ENCODE measurements at regions not wholly inside any gene's neighbourhood (a gene's known extent, or its start where the extent isn't known, plus 50 kb on each side); places are given as distances from the start of the nearest gene placed in this dataset.
A peak's percentile ranks its signal among the peaks of the same experiment; 100 is the strongest.

DNA sequence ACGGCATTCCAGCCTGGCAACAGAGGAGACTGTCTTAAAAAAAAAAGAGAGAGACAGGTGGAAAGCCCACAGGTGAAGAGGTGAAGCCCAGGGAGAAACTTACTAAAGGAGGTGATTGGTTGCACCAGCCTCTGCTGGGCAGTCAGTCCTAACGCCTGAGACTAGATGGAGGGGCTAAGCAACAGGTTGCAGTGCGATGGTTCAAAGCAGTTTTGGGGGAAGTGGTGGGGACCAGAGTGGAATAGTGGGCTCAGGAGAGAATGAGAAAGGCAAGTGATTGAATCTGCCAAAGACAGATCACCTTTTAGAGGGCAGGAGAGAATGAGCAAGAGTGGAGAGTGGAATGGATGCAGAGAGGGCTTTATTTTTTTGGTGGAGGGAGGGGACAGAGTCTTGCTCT lies 100.0 kb upstream of the KCTD7 start:
- no peak for ATAC-seq (ENCODE audit: low FRiP score in 2 of 2)
- no peak for DNase-seq
- Histone ChIP-seq H3K4me1 (no peaks in the 10 kb centered on the region), H3K9me3 (no peaks in the 10 kb centered on the region), H3K4me3 (no peak overlapping the region), H3K27me3 (no peaks in the 10 kb centered on the region), H3K27ac (no peak overlapping the region), H3K36me3 (peaks cover 0 to 17% (median 7%) of the 10 kb centered on the region in 4 donors)
- 90 to 100% methylated on average over 3 of the region's 3 CpGs for WGBS, 2 donors
- TF ChIP-seq, protein P1, sequence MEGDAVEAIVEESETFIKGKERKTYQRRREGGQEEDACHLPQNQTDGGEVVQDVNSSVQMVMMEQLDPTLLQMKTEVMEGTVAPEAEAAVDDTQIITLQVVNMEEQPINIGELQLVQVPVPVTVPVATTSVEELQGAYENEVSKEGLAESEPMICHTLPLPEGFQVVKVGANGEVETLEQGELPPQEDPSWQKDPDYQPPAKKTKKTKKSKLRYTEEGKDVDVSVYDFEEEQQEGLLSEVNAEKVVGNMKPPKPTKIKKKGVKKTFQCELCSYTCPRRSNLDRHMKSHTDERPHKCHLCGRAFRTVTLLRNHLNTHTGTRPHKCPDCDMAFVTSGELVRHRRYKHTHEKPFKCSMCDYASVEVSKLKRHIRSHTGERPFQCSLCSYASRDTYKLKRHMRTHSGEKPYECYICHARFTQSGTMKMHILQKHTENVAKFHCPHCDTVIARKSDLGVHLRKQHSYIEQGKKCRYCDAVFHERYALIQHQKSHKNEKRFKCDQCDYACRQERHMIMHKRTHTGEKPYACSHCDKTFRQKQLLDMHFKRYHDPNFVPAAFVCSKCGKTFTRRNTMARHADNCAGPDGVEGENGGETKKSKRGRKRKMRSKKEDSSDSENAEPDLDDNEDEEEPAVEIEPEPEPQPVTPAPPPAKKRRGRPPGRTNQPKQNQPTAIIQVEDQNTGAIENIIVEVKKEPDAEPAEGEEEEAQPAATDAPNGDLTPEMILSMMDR (IDR thresholded peaks at IDR 0.05): no peak
- TF ChIP-seq POLR2AphosphoS5 (IDR thresholded peaks at IDR 0.05) (no peak), EP300 (IDR thresholded peaks at IDR 0.05) (no peak), POLR2A (IDR thresholded peaks at IDR 0.05) (no peak)

DNA sequence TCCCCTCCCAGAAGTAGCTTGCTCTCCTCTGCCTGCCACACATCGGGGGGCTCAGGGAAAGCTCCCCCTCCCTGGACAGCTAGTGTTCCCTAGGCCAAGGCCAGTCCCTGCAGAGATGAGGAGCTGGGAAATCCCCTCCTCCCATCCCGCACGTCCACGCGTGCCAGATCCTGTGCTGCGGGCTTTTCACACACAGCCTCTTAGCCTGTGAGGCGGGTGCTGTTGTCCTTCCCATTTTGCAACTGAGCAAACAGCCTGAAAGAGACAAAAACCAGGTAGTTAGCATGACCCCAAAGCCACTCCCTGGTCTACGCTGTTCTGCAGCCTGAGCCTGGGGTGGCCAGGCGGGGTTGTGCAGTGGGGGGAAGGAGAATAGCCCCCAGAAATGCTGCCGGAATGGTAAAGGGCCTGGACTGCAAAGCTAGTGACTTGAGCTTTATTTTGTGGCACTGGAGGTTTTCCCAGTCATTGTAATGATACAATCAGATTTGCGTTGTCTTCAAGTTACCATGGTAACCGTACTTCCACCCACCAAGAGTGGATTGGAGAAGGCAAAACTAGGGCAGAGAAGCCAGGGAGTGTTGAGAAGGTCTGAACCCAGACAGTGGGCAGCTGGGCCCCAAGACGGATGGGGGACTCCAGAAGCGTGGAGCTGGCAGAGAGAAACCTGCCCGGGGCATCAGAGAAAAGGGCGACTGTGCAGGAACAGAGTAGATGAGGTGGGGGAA lies 98.6 kb upstream of the KCTD7 start:
- DNase-seq (no peak), ATAC-seq (ENCODE audit: low FRiP score in 2 of 2) (peak in 1 of 2 donors; percentile 20)
- Histone ChIP-seq H3K4me1 (no peaks in the 10 kb centered on the region), H3K36me3 (peaks cover 0 to 17% (median 7%) of the 10 kb centered on the region in 4 donors), H3K27ac (no peak overlapping the region), H3K9me3 (no peaks in the 10 kb centered on the region), H3K27me3 (no peaks in the 10 kb centered on the region), H3K4me3 (no peak overlapping the region)
- WGBS, 2 donors: 88 to 90% methylated on average over 16 of the region's 16 CpGs
- no peak for TF ChIP-seq EP300 (IDR thresholded peaks at IDR 0.05)
- no peak for TF ChIP-seq POLR2A (IDR thresholded peaks at IDR 0.05)
- TF ChIP-seq, protein P1 (IDR thresholded peaks at IDR 0.05): no peak
- TF ChIP-seq POLR2AphosphoS5 (IDR thresholded peaks at IDR 0.05): no peak

DNA sequence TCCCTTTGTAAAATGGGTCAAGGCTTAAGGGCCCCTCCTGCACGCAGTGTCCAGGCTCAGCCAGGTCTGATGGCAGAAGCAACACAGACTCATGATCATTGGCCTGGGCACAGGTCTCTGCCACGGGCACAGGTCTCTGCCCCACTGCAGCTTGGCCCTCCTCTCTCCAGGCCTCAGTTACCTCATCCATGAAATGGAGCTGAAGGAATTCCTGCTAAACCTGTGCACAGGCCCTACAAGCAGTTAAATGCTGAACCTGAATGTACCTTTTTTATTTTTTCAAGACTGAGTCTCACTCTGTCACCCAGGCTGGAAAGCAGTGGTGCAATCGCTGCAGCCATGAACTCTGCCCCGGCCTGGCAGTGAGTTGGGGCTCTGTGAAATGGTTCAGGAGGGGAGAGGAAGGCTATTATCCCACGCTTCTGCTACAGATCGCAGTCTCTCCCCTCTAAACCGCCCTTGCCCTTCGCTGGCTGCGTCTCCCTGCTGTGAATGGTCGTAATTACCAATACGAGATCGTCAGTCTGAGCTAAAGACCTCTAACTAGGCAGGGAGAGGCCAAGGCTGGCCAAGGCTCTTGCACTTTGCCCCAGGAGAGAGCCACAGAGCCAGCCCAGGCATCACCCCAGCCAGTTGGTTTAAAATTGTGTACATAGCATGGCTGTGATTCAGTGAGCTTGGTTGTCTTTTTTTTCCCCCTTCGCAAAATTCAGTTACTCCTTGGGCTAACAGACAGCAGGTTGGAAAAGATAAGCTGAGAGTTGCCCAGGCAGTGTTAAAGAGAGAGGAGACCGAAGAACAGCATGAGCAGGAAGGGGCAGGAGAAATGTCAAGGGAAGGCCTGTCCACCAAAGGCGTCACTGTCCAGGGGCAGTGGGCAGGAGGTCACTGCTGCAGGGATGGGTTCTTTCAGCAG lies 93.0 kb upstream of the KCTD7 start:
- no peak overlapping the region for H3K4me3 ChIP-seq

DNA sequence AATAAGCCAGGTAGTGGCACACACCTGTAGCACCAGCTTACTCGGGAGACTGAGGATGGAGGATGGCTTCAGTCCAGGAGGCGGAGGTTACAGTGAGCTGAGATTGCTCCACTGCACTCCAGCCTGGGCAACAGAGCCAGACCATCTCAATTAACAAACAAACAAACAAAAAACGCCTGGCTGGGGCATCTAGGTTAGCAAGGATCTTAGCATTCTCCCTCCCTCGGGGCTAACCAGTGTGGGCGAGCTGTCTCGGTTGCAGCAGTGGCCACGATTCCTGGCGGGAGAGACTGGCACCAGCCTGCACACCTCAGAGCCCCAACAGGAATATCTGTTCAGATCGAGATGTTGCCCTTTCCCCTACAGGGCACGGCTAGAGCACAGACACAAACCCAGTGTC lies 91.3 kb upstream of the KCTD7 start:
- Histone ChIP-seq H3K9me3 (no peaks in the 10 kb centered on the region), H3K27me3 (no peaks in the 10 kb centered on the region), H3K27ac (no peak overlapping the region), H3K36me3 (peaks cover 0 to 13% (median 5%) of the 10 kb centered on the region in 4 donors), H3K4me1 (no peaks in the 10 kb centered on the region), H3K4me3 (no peak overlapping the region)
- TF ChIP-seq POLR2A (IDR thresholded peaks at IDR 0.05) (no peak), POLR2AphosphoS5 (IDR thresholded peaks at IDR 0.05) (no peak)
- TF ChIP-seq, protein P1 (IDR thresholded peaks at IDR 0.05): no peak
- WGBS, 2 donors: 84 to 91% methylated on average over 9 to 10 of the region's 10 CpGs
- no peak for DNase-seq
- no peak for ATAC-seq (ENCODE audit: low FRiP score in 2 of 2)

More for the DNA sequence above, 93.0 kb upstream of the KCTD7 start:
- Histone ChIP-seq H3K9me3 (no peaks in the 10 kb centered on the region), H3K27ac (no peak overlapping the region), H3K36me3 (peaks cover 0 to 4% (median 1%) of the 10 kb centered on the region in 4 donors), H3K4me1 (no peaks in the 10 kb centered on the region), H3K27me3 (no peaks in the 10 kb centered on the region)
- no peak for ATAC-seq (ENCODE audit: low FRiP score in 2 of 2)
- no peak for DNase-seq
- WGBS, 2 donors: 92 to 93% methylated on average over 15 of the region's 15 CpGs
- TF ChIP-seq EP300 (IDR thresholded peaks at IDR 0.05) (no peak), POLR2AphosphoS5 (IDR thresholded peaks at IDR 0.05) (no peak)

DNA sequence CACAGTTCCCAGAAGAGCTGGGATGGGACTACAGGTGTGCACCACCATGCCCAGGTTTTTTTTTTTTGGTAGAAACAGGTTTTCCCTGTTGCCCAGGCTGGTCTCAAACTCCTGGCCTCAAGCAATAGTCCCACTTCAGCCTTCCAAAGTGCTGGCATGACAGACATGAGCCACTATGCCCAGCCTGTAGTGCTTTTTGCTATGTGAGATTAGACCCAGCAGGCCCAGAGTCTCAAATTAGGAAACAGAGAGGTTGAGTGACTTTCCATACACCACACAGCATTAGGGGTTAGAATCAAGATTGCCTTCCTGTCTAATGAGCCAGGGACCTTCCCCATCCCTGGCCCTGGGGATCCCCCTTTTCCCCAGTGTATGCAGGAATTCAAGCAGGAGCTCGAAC lies 90.8 kb upstream of the KCTD7 start:
- DNase-seq (no peak), ATAC-seq (ENCODE audit: low FRiP score in 2 of 2) (no peak)
- 92 to 100% methylated on average over 1 of the region's 1 CpG for WGBS, 2 donors
- no peaks in the 10 kb centered on the region for H3K9me3 ChIP-seq
- no peaks in the 10 kb centered on the region for H3K4me1 ChIP-seq
- H3K36me3 ChIP-seq: peaks cover 0 to 18% (median 5%) of the 10 kb centered on the region in 4 donors
- TF ChIP-seq, protein P1 (IDR thresholded peaks at IDR 0.05): no peak
- TF ChIP-seq POLR2AphosphoS5 (IDR thresholded peaks at IDR 0.05): no peak
- TF ChIP-seq POLR2A (IDR thresholded peaks at IDR 0.05): no peak
- no peak for TF ChIP-seq EP300 (IDR thresholded peaks at IDR 0.05)
- no peaks in the 10 kb centered on the region for H3K27me3 ChIP-seq
- no peak overlapping the region for H3K27ac ChIP-seq
- no peak overlapping the region for H3K4me3 ChIP-seq

All from upper lobe of left lung (tissue), 6 donors.